ENCODE measurements at regions not wholly inside any gene's neighbourhood (a gene's known extent, or its start where the extent isn't known, plus 50 kb on each side); places are given as distances from the start of the nearest gene placed in this dataset.
A peak's percentile ranks its signal among the peaks of the same experiment; 100 is the strongest.

- DNase-seq (ENCODE audit: low spot score) = no peak
- H3K79me2 ChIP-seq = peaks cover 6% of the 10 kb centered on the region
- TF ChIP-seq EZH2phosphoT487 (IDR thresholded peaks at IDR 0.05; ENCODE audit: low read depth, severe bottlenecking, unreplicated experiment) (no peak), EZH2 (IDR thresholded peaks at IDR 0.05; ENCODE audit: borderline replicate concordance) (no peak)
- H3K9me2 ChIP-seq (replicated peaks; ENCODE audit: insufficient read depth) = no peaks in the 10 kb centered on the region
- H3K4me1 ChIP-seq (ENCODE audit: insufficient read depth) = peaks cover 64% of the 10 kb centered on the region
- peak overlapping the region; percentile 21 for H3K4me2 ChIP-seq
- WGBS (ENCODE audit: low lambda C conversion rate, missing lambda C conversion rate) = 72% methylated on average over 10 of the region's 10 CpGs
- no peaks in the 10 kb centered on the region for H3K9me3 ChIP-seq (ENCODE audit: low read depth)
- no peaks in the 10 kb centered on the region for H3K36me3 ChIP-seq (replicated peaks; ENCODE audit: insufficient read depth, low read depth)
- no peak overlapping the region for H2AFZ ChIP-seq
- no peaks in the 10 kb centered on the region for H3K27me3 ChIP-seq
- no peaks in the 10 kb centered on the region for H4K20me1 ChIP-seq (ENCODE audit: insufficient read depth, poor library complexity, severe bottlenecking)
- peak overlapping the region; percentile 83 for H3K27ac ChIP-seq
- H3K4me3 ChIP-seq = no peak overlapping the region
Measured at GRCh38 chr3:159789742-159790635, 198.6 kb upstream of the IL12A start.

GRCh38 chr3:159791336-159791735 lies 197.3 kb upstream of the IL12A start:
- H3K4me1 ChIP-seq (ENCODE audit: insufficient read depth) = peaks cover 51% of the 10 kb centered on the region
- TF ChIP-seq EZH2 (IDR thresholded peaks at IDR 0.05; ENCODE audit: borderline replicate concordance) (no peak), EZH2phosphoT487 (IDR thresholded peaks at IDR 0.05; ENCODE audit: low read depth, severe bottlenecking, unreplicated experiment) (no peak)
- WGBS (ENCODE audit: low lambda C conversion rate, missing lambda C conversion rate) = 64% methylated on average over 4 of the region's 4 CpGs

GRCh38 chr3:159792070-159792469 lies 196.6 kb upstream of the IL12A start:
- DNase-seq (ENCODE audit: low spot score) = no peak
- Histone ChIP-seq H3K9me3 (ENCODE audit: low read depth) (no peaks in the 10 kb centered on the region), H4K20me1 (ENCODE audit: insufficient read depth, poor library complexity, severe bottlenecking) (no peaks in the 10 kb centered on the region), H3K36me3 (replicated peaks; ENCODE audit: insufficient read depth, low read depth) (no peaks in the 10 kb centered on the region), H3K27ac (no peak overlapping the region), H3K9me2 (replicated peaks; ENCODE audit: insufficient read depth) (no peaks in the 10 kb centered on the region), H2AFZ (no peak overlapping the region), H3K27me3 (no peaks in the 10 kb centered on the region), H3K4me2 (no peak overlapping the region), H3K79me2 (peaks cover 6% of the 10 kb centered on the region), H3K4me1 (ENCODE audit: insufficient read depth) (peaks cover 45% of the 10 kb centered on the region), H3K4me3 (no peak overlapping the region)
- no peak for TF ChIP-seq EZH2phosphoT487 (IDR thresholded peaks at IDR 0.05; ENCODE audit: low read depth, severe bottlenecking, unreplicated experiment)
- no peak for TF ChIP-seq CTCF (IDR thresholded peaks at IDR 0.05; ENCODE audit: poor library complexity)
- no peak for TF ChIP-seq EZH2 (IDR thresholded peaks at IDR 0.05; ENCODE audit: borderline replicate concordance)
- 93% methylated on average over 2 of the region's 2 CpGs for WGBS (ENCODE audit: low lambda C conversion rate, missing lambda C conversion rate)

More at GRCh38 chr3:159791336-159791735, 197.3 kb upstream of the IL12A start:
- no peak for DNase-seq (ENCODE audit: low spot score)
- H3K9me2 ChIP-seq (replicated peaks; ENCODE audit: insufficient read depth) = no peaks in the 10 kb centered on the region
- H3K4me3 ChIP-seq = no peak overlapping the region
- H3K9me3 ChIP-seq (ENCODE audit: low read depth) = no peaks in the 10 kb centered on the region
- peak overlapping the region; percentile 13 for H3K4me2 ChIP-seq
- H3K27me3 ChIP-seq = no peaks in the 10 kb centered on the region
- H3K36me3 ChIP-seq (replicated peaks; ENCODE audit: insufficient read depth, low read depth) = no peaks in the 10 kb centered on the region
- H3K27ac ChIP-seq = peak overlapping the region; percentile 83
- peaks cover 6% of the 10 kb centered on the region for H3K79me2 ChIP-seq
- no peaks in the 10 kb centered on the region for H4K20me1 ChIP-seq (ENCODE audit: insufficient read depth, poor library complexity, severe bottlenecking)
- H2AFZ ChIP-seq = no peak overlapping the region

DNA sequence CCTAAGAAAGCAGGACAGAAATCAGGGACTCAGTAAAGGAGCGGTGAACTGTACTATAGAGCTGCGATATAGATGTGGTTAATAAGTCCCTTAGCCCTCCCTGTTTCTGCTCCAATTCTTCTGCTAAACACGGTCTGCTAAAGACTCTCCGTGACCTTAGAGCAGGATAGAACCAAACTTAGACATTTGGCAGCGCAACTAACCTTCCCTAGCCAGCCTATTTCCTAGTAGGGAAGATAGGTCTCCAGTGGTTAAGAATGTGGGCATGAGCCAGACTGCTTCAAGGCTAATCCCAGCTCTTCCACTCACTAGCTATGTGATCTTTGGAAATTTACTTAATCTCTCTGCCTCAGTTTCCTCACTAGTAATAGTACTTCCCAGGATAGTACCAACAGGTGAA lies 193.6 kb upstream of the IL12A start:
- peaks cover 24% of the 10 kb centered on the region for H3K4me1 ChIP-seq (ENCODE audit: insufficient read depth)
- no peaks in the 10 kb centered on the region for H3K36me3 ChIP-seq (replicated peaks; ENCODE audit: insufficient read depth, low read depth)
- H2AFZ ChIP-seq = no peak overlapping the region
- H3K79me2 ChIP-seq = peaks cover 12% of the 10 kb centered on the region
- no peak overlapping the region for H3K27ac ChIP-seq
- H3K4me2 ChIP-seq = no peak overlapping the region
- H3K9me2 ChIP-seq (replicated peaks; ENCODE audit: insufficient read depth) = no peaks in the 10 kb centered on the region
- H4K20me1 ChIP-seq (ENCODE audit: insufficient read depth, poor library complexity, severe bottlenecking) = no peaks in the 10 kb centered on the region
- no peaks in the 10 kb centered on the region for H3K27me3 ChIP-seq
- no peak overlapping the region for H3K4me3 ChIP-seq
- no peak for DNase-seq (ENCODE audit: low spot score)
- no peaks in the 10 kb centered on the region for H3K9me3 ChIP-seq (ENCODE audit: low read depth)
- WGBS (ENCODE audit: low lambda C conversion rate, missing lambda C conversion rate) = 96% methylated on average over 5 of the region's 5 CpGs
- TF ChIP-seq EZH2phosphoT487 (IDR thresholded peaks at IDR 0.05; ENCODE audit: low read depth, severe bottlenecking, unreplicated experiment) (no peak), CTCF (IDR thresholded peaks at IDR 0.05; ENCODE audit: poor library complexity) (no peak), EZH2 (IDR thresholded peaks at IDR 0.05; ENCODE audit: borderline replicate concordance) (no peak)

All from hepatocyte (in vitro differentiated cells).